CD4-positive, CD25-positive, alpha-beta regulatory T cell (primary cell): ENCODE measurements at regions not wholly inside any gene's neighbourhood (a gene's known extent, or its start where the extent isn't known, plus 50 kb on each side); places are given as distances from the start of the nearest gene placed in this dataset.

Experiments
- ATAC-seq, 2 donors: fragments of 150-1000 bp; cut with Tn5 transposase; one replicate each; pipeline ENCODE4 v1.10.0; 2021; ENCODE audit warnings: low read depth in 2 of 2, moderate number of reproducible peaks in 2 of 2, moderate library complexity in 1 of 2
- DNase-seq, 3 donors: peaks; one replicate each; pipeline versions ENCODE4 v3.0.0 to v3.0.0-alpha.2; 2012 to 2022; ENCODE audit warnings: mixed read lengths in 1 of 3
- H3K27ac ChIP-seq: one replicate; pipeline ENCODE4 v1.7.0; 2013; ENCODE audit warnings: mild to moderate bottlenecking, low read length; ENCODE audit not compliant: insufficient read depth, poor library complexity, severe bottlenecking
- H3K27me3 ChIP-seq: one replicate; pipeline ENCODE4 v1.7.0; 2013; ENCODE audit warnings: low read length; ENCODE audit not compliant: control insufficient read depth, insufficient read depth
- H3K36me3 ChIP-seq: one replicate; pipeline ENCODE4 v1.7.0; 2013; ENCODE audit warnings: mild to moderate bottlenecking, low read length, moderate library complexity; ENCODE audit not compliant: control insufficient read depth, insufficient read depth
- H3K4me1 ChIP-seq: 2 replicates; pipeline ENCODE4 v1.7.0; 2013; ENCODE audit warnings: mild to moderate bottlenecking, low read length; ENCODE audit not compliant: insufficient read depth, control insufficient read depth, poor library complexity, severe bottlenecking
- H3K4me3 ChIP-seq: one replicate; pipeline ENCODE4 v1.7.0; 2013; ENCODE audit warnings: low read depth, mild to moderate bottlenecking, low read length, moderate library complexity
- H3K9me3 ChIP-seq, 2 experiments: 1 replicate in 1 of 2; 2 replicates in 1 of 2; pipeline ENCODE4 v1.7.0; 2013; ENCODE audit warnings: low read length in 2 of 2, mild to moderate bottlenecking in 1 of 2, moderate library complexity in 1 of 2; ENCODE audit not compliant: control insufficient read depth in 2 of 2
- H3K27ac Mint-ChIP-seq, 3 donors: one replicate each; pipeline ENCODE4 v1.8.0; 2020 to 2022; ENCODE audit warnings: mild to moderate bottlenecking in 3 of 3, mixed read lengths in 3 of 3, moderate library complexity in 2 of 3
- H3K27me3 Mint-ChIP-seq: one replicate; pipeline ENCODE4 v1.8.0; 2022; ENCODE audit warnings: mild to moderate bottlenecking, mixed read lengths
- H3K36me3 Mint-ChIP-seq: one replicate; pipeline ENCODE4 v1.8.0; 2020; ENCODE audit warnings: mixed read lengths
- H3K4me1 Mint-ChIP-seq, 4 donors: one replicate each; pipeline ENCODE4 v1.8.0; 2020 to 2022; ENCODE audit warnings: mixed read lengths in 4 of 4, mild to moderate bottlenecking in 1 of 4
- H3K4me3 Mint-ChIP-seq, 4 donors: one replicate each; pipeline ENCODE4 v1.8.0; 2020 to 2022; ENCODE audit warnings: mild to moderate bottlenecking in 4 of 4, mixed read lengths in 4 of 4, moderate library complexity in 3 of 4
- H3K9me3 Mint-ChIP-seq, 7 donors: one replicate each; pipeline ENCODE4 v1.8.0; 2020 to 2022; ENCODE audit warnings: mixed read lengths in 7 of 7, mild to moderate bottlenecking in 3 of 7, moderate library complexity in 2 of 7

- no peaks in the 10 kb centered on the region for H3K27me3 ChIP-seq
- no peaks in the 10 kb centered on the region for H3K9me3 ChIP-seq
- Mint-ChIP-seq H3K27ac (no peak overlapping the region), H3K27me3 (no peaks in the 10 kb centered on the region), H3K4me3 (no peak overlapping the region), H3K4me1 (no peaks in the 10 kb centered on the region), H3K9me3 (peaks cover 0 to 14% (median 0%) of the 10 kb centered on the region in 7 donors), H3K36me3 (no peaks in the 10 kb centered on the region)
- no peak overlapping the region for H3K4me3 ChIP-seq
- no peak overlapping the region for H3K27ac ChIP-seq
- no peaks in the 10 kb centered on the region for H3K36me3 ChIP-seq
- no peak for ATAC-seq
- no peak for DNase-seq
- H3K4me1 ChIP-seq: no peaks in the 10 kb centered on the region
Measured at GRCh38 chr7:8985255-8985654, 551.8 kb downstream of the NXPH1 start.

GRCh38 chr7:8988267-8988666 lies 554.9 kb downstream of the NXPH1 start:
- H3K27me3 ChIP-seq: no peaks in the 10 kb centered on the region
- no peaks in the 10 kb centered on the region for H3K4me1 ChIP-seq
- H3K9me3 Mint-ChIP-seq: peaks cover 0 to 8% (median 1%) of the 10 kb centered on the region in 7 donors
- no peak overlapping the region for H3K4me3 Mint-ChIP-seq
- no peak for DNase-seq
- no peak for ATAC-seq
- H3K9me3 ChIP-seq: no peaks in the 10 kb centered on the region
- no peaks in the 10 kb centered on the region for H3K4me1 Mint-ChIP-seq
- H3K4me3 ChIP-seq: no peak overlapping the region
- H3K27ac Mint-ChIP-seq: no peak overlapping the region
- H3K36me3 ChIP-seq: no peaks in the 10 kb centered on the region
- H3K27ac ChIP-seq: no peak overlapping the region
- no peaks in the 10 kb centered on the region for H3K27me3 Mint-ChIP-seq
- H3K36me3 Mint-ChIP-seq: no peaks in the 10 kb centered on the region

- Mint-ChIP-seq H3K27me3 (no peaks in the 10 kb centered on the region), H3K9me3 (peaks cover 0 to 13% (median 8%) of the 10 kb centered on the region in 7 donors), H3K36me3 (no peaks in the 10 kb centered on the region), H3K4me1 (no peaks in the 10 kb centered on the region), H3K4me3 (no peak overlapping the region), H3K27ac (no peak overlapping the region)
- Histone ChIP-seq H3K9me3 (no peaks in the 10 kb centered on the region), H3K4me3 (no peak overlapping the region), H3K27me3 (no peaks in the 10 kb centered on the region), H3K4me1 (no peaks in the 10 kb centered on the region), H3K36me3 (no peaks in the 10 kb centered on the region), H3K27ac (no peak overlapping the region)
- ATAC-seq (no peak), DNase-seq (no peak)
Measured at GRCh38 chr7:8991159-8991558, 557.8 kb downstream of the NXPH1 start.

- Histone ChIP-seq H3K36me3 (no peaks in the 10 kb centered on the region), H3K27me3 (no peaks in the 10 kb centered on the region), H3K4me1 (no peaks in the 10 kb centered on the region), H3K27ac (no peak overlapping the region), H3K9me3 (no peaks in the 10 kb centered on the region), H3K4me3 (no peak overlapping the region)
- H3K27me3 Mint-ChIP-seq: no peaks in the 10 kb centered on the region
- ATAC-seq (no peak), DNase-seq (no peak)
- H3K27ac Mint-ChIP-seq: no peak overlapping the region
- peaks cover 0 to 11% (median 6%) of the 10 kb centered on the region in 7 donors for H3K9me3 Mint-ChIP-seq
- no peak overlapping the region for H3K4me3 Mint-ChIP-seq
- no peaks in the 10 kb centered on the region for H3K4me1 Mint-ChIP-seq
- H3K36me3 Mint-ChIP-seq: no peaks in the 10 kb centered on the region
Measured at GRCh38 chr7:8998762-8999161, 565.4 kb downstream of the NXPH1 start.

- no peak overlapping the region for H3K4me3 ChIP-seq
- no peaks in the 10 kb centered on the region for H3K27me3 ChIP-seq
- no peaks in the 10 kb centered on the region for H3K36me3 ChIP-seq
- no peak for ATAC-seq
- H3K36me3 Mint-ChIP-seq: no peaks in the 10 kb centered on the region
- peaks cover 0 to 17% (median 3%) of the 10 kb centered on the region in 7 donors for H3K9me3 Mint-ChIP-seq
- DNase-seq: no peak
- H3K4me3 Mint-ChIP-seq: no peak overlapping the region
- H3K27ac Mint-ChIP-seq: no peak overlapping the region
- H3K27me3 Mint-ChIP-seq: no peaks in the 10 kb centered on the region
- H3K4me1 Mint-ChIP-seq: no peaks in the 10 kb centered on the region
- H3K27ac ChIP-seq: no peak overlapping the region
- peaks cover 4 to 14% of the 10 kb centered on the region in 2 experiments for H3K9me3 ChIP-seq
- H3K4me1 ChIP-seq: no peaks in the 10 kb centered on the region
Measured at GRCh38 chr7:9013940-9014339, 580.5 kb downstream of the NXPH1 start.

GRCh38 chr7:9017286-9017685 lies 583.9 kb downstream of the NXPH1 start:
- H3K4me3 Mint-ChIP-seq: no peak overlapping the region
- no peaks in the 10 kb centered on the region for H3K4me1 ChIP-seq
- peaks cover 4 to 14% of the 10 kb centered on the region in 2 experiments for H3K9me3 ChIP-seq
- no peak overlapping the region for H3K27ac ChIP-seq
- no peaks in the 10 kb centered on the region for H3K27me3 Mint-ChIP-seq
- H3K27me3 ChIP-seq: no peaks in the 10 kb centered on the region
- DNase-seq (no peak), ATAC-seq (no peak)
- no peaks in the 10 kb centered on the region for H3K36me3 Mint-ChIP-seq
- no peaks in the 10 kb centered on the region for H3K36me3 ChIP-seq
- H3K4me3 ChIP-seq: no peak overlapping the region
- no peak overlapping the region for H3K27ac Mint-ChIP-seq
- H3K4me1 Mint-ChIP-seq: no peaks in the 10 kb centered on the region
- H3K9me3 Mint-ChIP-seq: peaks cover 3 to 16% (median 5%) of the 10 kb centered on the region in 7 donors

GRCh38 chr7:9022456-9022855 lies 589.0 kb downstream of the NXPH1 start:
- Mint-ChIP-seq H3K36me3 (no peaks in the 10 kb centered on the region), H3K27me3 (no peaks in the 10 kb centered on the region), H3K4me1 (no peaks in the 10 kb centered on the region), H3K27ac (no peak overlapping the region), H3K4me3 (no peak overlapping the region), H3K9me3 (peaks cover 0 to 17% (median 6%) of the 10 kb centered on the region in 7 donors)
- H3K36me3 ChIP-seq: no peaks in the 10 kb centered on the region
- no peaks in the 10 kb centered on the region for H3K4me1 ChIP-seq
- peaks cover 2 to 8% of the 10 kb centered on the region in 2 experiments for H3K9me3 ChIP-seq
- no peaks in the 10 kb centered on the region for H3K27me3 ChIP-seq
- no peak for ATAC-seq
- H3K27ac ChIP-seq: no peak overlapping the region
- H3K4me3 ChIP-seq: no peak overlapping the region
- DNase-seq: no peak

- Mint-ChIP-seq H3K27me3 (no peaks in the 10 kb centered on the region), H3K4me3 (no peak overlapping the region), H3K9me3 (peaks cover 2 to 17% (median 6%) of the 10 kb centered on the region in 7 donors), H3K27ac (no peak overlapping the region), H3K36me3 (no peaks in the 10 kb centered on the region), H3K4me1 (no peaks in the 10 kb centered on the region)
- H3K9me3 ChIP-seq: peaks cover 0 to 1% of the 10 kb centered on the region in 2 experiments
- H3K36me3 ChIP-seq: no peaks in the 10 kb centered on the region
- no peak for DNase-seq
- H3K27ac ChIP-seq: no peak overlapping the region
- H3K27me3 ChIP-seq: no peaks in the 10 kb centered on the region
- no peaks in the 10 kb centered on the region for H3K4me1 ChIP-seq
- no peak for ATAC-seq
- no peak overlapping the region for H3K4me3 ChIP-seq
Measured at GRCh38 chr7:9023675-9024294, 590.4 kb downstream of the NXPH1 start.
